Thoracic aorta (tissue), 2 donors: ENCODE measurements at regions not wholly inside any gene's neighbourhood (a gene's known extent, or its start where the extent isn't known, plus 50 kb on each side); places are given as distances from the start of the nearest gene placed in this dataset.
A peak's percentile ranks its signal among the peaks of the same experiment; 100 is the strongest.

Experiments used
- ATAC-seq: fragments of 150-250 bp; one replicate; pipeline ENCODE4 v1.8.0; 2017; ENCODE audit warnings: low read depth; ENCODE audit not compliant: insufficient number of reproducible peaks, low FRiP score
- DNase-seq: peaks from one replicate; pipeline ENCODE4 v3.0.0-alpha.2; 2020; ENCODE audit warnings: low spot score
- H3K27ac ChIP-seq, 2 donors: fragments of 200-600 bp; sonication (generic); 1 replicate in 1 of 2; 2 replicates in 1 of 2; pipeline ENCODE4 v1.5.1; 2016; ENCODE audit warnings: mild to moderate bottlenecking in 2 of 2, moderate library complexity in 2 of 2
- H3K27me3 ChIP-seq: fragments of 200-600 bp; sonication (generic); replicated peaks from 2 replicates; pipeline ENCODE4 v1.6.0; 2016; ENCODE audit warnings: mild to moderate bottlenecking; ENCODE audit not compliant: insufficient read depth
- H3K36me3 ChIP-seq: fragments of 200-600 bp; sonication (generic); one replicate; pipeline ENCODE4 v1.5.1; 2016
- H3K4me1 ChIP-seq, 2 donors: fragments of 200-600 bp; sonication (generic); 1 replicate in 1 of 2; 2 replicates in 1 of 2; pipeline versions ENCODE4 v1.5.1 to v1.6.0; 2016; ENCODE audit warnings: low read depth in 2 of 2, mild to moderate bottlenecking in 1 of 2; ENCODE audit not compliant: control insufficient read depth in 1 of 2
- H3K4me3 ChIP-seq: fragments of 200-600 bp; sonication (generic); 2 replicates; pipeline ENCODE4 v1.5.1; 2016; ENCODE audit warnings: mild to moderate bottlenecking
- H3K9me3 ChIP-seq: fragments of 200-600 bp; sonication (generic); 2 replicates; pipeline ENCODE4 v1.5.1; 2016
- TF ChIP-seq, protein P1 (sequence below): fragments of 200-600 bp; sonication (generic); IDR thresholded peaks from one replicate; pipeline ENCODE4 v1.5.1; 2019; ENCODE audit warnings: antibody characterized with exemption

DNA sequence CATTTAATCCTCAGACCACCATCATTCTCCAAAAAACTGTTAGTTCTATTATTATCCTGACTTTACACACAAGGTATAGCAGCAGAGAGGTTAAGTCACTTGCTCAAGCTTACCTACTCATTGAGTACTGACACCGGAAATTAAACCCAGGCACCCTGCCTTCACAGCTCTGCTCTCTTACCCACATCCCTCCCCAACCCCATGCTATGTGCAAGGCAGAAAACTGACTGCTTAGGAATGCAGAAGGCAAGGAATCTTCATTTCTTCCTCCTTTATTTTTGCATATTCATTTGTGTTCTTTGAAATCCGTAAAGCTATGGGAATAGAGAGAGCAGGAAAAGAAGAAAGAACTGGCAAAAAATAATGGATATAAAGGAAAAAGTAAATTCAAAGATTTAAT is 261.8 kb downstream of the PAPSS1 start:
- no peaks in the 10 kb centered on the region for H3K36me3 ChIP-seq
- H3K4me3 ChIP-seq = no peak overlapping the region
- no peaks in the 10 kb centered on the region for H3K27me3 ChIP-seq
- no peak overlapping the region for H3K27ac ChIP-seq
- ATAC-seq (no peak), DNase-seq (no peak)
- H3K4me1 ChIP-seq = peaks cover 16% of the 10 kb centered on the region in 2 donors
- H3K9me3 ChIP-seq = no peaks in the 10 kb centered on the region
- TF ChIP-seq, protein P1, sequence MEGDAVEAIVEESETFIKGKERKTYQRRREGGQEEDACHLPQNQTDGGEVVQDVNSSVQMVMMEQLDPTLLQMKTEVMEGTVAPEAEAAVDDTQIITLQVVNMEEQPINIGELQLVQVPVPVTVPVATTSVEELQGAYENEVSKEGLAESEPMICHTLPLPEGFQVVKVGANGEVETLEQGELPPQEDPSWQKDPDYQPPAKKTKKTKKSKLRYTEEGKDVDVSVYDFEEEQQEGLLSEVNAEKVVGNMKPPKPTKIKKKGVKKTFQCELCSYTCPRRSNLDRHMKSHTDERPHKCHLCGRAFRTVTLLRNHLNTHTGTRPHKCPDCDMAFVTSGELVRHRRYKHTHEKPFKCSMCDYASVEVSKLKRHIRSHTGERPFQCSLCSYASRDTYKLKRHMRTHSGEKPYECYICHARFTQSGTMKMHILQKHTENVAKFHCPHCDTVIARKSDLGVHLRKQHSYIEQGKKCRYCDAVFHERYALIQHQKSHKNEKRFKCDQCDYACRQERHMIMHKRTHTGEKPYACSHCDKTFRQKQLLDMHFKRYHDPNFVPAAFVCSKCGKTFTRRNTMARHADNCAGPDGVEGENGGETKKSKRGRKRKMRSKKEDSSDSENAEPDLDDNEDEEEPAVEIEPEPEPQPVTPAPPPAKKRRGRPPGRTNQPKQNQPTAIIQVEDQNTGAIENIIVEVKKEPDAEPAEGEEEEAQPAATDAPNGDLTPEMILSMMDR = no peak

DNA sequence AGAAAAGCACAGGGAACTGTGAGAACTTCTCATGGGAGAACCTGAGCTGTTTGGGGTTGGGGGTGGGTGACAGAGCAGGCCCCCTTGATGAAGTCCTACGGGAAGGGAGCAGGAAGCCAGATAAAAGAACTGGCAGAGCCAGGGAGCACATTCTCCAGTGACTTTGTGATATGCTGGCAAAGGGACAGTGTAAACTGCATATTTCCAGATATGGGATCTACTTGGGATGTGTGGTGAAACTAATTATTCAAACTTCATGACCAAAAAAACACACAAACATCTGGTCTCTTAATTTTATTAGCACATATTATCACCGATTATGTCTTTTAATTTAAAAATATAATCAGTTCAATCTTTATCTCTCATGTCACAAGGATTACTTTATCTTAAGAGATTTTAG is 266.0 kb downstream of the PAPSS1 start:
- no peaks in the 10 kb centered on the region for H3K9me3 ChIP-seq
- ATAC-seq (no peak), DNase-seq (no peak)
- no peaks in the 10 kb centered on the region for H3K27me3 ChIP-seq
- H3K4me1 ChIP-seq = peaks cover 17 to 28% of the 10 kb centered on the region in 2 donors
- H3K27ac ChIP-seq = peak overlapping the region in 1 of 2 donors; percentile 13
- TF ChIP-seq, protein P1 = no peak
- no peaks in the 10 kb centered on the region for H3K36me3 ChIP-seq
- no peak overlapping the region for H3K4me3 ChIP-seq

DNA sequence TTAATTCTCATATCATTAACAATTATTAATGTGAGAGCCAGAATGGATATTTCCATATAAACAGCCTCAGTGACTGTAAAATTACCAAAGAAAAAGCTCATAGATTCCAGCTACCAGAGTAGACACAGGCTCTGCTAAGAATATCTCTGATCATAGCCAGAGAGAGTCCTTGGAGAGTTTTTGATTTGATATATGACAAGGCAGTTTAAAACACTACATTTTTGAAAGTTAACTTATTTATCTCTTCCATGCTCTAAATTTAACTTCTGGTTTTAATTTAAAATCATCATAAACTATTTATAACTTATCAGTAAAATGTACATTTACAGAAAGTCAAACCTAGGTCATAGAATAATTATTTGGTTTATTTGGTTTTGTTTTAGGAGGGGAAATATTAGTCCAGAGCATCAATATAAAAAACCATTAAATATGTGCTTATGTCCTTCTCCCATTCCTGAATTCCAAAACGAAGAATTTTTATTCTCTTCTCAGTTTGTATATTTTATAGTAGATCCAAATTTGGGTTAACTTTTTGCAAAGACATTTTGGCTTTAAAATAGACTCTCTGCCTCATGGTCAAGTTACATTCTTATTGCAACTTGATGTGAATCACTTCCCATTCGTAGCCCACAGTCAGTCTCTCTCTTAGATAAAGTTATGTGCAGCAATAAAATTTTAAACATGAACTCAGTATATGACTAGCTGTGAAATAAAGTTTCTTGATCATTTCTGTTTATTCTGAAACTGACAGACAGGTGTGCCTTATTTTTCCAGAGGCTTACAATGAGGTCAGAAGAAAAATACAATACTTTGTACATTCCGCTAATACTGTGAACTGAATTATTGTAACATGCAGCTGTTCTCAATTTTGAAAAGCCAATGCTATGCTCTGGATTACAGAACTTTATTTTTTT is 267.1 kb downstream of the PAPSS1 start:
- Histone ChIP-seq H3K36me3 (no peaks in the 10 kb centered on the region), H3K4me1 (peaks cover 17 to 28% of the 10 kb centered on the region in 2 donors), H3K27me3 (no peaks in the 10 kb centered on the region), H3K27ac (no peak overlapping the region), H3K9me3 (no peaks in the 10 kb centered on the region), H3K4me3 (no peak overlapping the region)
- DNase-seq (no peak), ATAC-seq (no peak)
- TF ChIP-seq, protein P1 = no peak

DNA sequence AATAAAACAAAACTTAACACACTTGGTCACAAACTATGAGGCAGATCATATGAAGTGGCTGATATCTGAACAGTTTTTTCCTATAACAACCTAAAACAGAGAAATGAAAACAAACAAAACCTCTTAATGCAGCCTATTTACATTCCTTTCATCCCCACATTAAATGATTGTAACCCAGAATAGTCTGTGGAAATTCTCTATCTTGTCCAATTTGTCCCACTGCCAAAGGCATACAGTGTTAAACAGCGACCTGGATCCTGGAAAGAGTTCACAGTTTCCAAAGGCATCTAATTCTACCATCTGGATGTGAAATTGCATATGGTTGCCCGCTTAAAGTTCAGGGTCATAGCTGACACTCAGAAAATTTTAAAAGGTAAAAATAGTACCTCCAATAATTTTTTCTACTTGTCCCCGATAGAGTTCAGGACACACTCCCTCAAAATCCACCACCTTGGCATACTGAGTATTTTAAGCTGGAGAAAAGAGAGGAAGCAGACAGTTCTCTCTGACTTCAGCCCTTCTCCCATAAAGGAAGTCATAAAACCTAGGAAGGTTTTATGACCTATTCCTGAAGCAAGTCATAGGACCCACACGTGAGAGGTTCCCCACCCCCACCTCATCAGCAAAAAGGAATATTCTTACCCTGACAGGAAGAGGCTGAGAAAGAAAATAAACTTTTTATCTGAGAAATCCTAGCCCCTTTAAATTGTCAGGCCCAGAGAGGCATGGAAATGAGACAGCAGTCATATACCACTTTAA is 270.2 kb downstream of the PAPSS1 start:
- peaks cover 17 to 28% of the 10 kb centered on the region in 2 donors for H3K4me1 ChIP-seq
- no peaks in the 10 kb centered on the region for H3K27me3 ChIP-seq
- ATAC-seq (no peak), DNase-seq (no peak)
- no peaks in the 10 kb centered on the region for H3K9me3 ChIP-seq
- H3K36me3 ChIP-seq = no peaks in the 10 kb centered on the region
- TF ChIP-seq, protein P1 = no peak
- no peak overlapping the region for H3K4me3 ChIP-seq
- H3K27ac ChIP-seq = no peak overlapping the region

DNA sequence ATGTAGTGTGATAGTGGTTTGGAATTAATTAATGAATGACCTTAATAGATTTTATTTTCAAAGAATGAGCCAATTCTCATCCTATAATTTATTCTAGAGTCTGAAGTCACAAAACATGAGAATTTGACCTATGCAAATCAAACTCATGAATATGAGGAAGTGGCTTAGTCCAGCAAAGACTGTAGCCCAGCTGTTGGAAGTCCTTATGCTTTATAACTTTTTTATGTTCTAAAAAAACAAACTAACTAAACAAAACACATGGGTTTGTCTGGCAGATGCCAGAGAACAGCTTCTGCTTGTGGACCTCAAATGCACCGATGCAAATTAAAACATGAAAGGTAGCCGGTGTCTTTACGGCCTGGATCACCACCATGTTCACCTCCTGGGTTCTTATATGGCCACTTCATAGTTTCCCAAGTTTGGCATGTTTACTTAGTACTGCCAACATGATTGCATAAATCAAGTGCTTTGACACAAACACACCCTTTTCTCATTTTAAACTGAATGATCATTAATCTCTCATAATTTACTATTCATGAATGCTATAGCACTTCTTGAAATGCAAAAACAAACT is 277.4 kb downstream of the PAPSS1 start:
- Histone ChIP-seq H3K4me1 (no peaks in the 10 kb centered on the region), H3K27me3 (no peaks in the 10 kb centered on the region), H3K4me3 (no peak overlapping the region), H3K27ac (no peak overlapping the region), H3K36me3 (no peaks in the 10 kb centered on the region), H3K9me3 (no peaks in the 10 kb centered on the region)
- no peak for ATAC-seq
- no peak for DNase-seq
- TF ChIP-seq, protein P1 = no peak
